Activated naive CD4-positive, alpha-beta T cell treated with anti-CD3 and anti-CD28 coated beads for 36 hours (primary cell): ENCODE measurements at regions not wholly inside any gene's neighbourhood (a gene's known extent, or its start where the extent isn't known, plus 50 kb on each side); places are given as distances from the start of the nearest gene placed in this dataset.

Source experiments
- CTCF ChIA-PET: fragments of 350-600 bp; sonication (Branson Sonifier 250); formaldehyde crosslinking; loops from one replicate; lab custom pipeline; 2021; ENCODE audit warnings: antibody characterized with exemption; lab: Charles Lee
- DNase-seq: peaks from one replicate; pipeline ENCODE4 v3.0.0-alpha.2; 2020
- H3K27ac Mint-ChIP-seq: one replicate; pipeline ENCODE4 v1.8.0; 2021; ENCODE audit warnings: mild to moderate bottlenecking, mixed read lengths
- H3K27me3 Mint-ChIP-seq: one replicate; pipeline ENCODE4 v1.8.0; 2021; ENCODE audit warnings: low read depth, mixed read lengths
- H3K36me3 Mint-ChIP-seq: one replicate; pipeline ENCODE4 v1.8.0; 2021; ENCODE audit warnings: low read depth, mixed read lengths
- H3K4me1 Mint-ChIP-seq: one replicate; pipeline ENCODE4 v1.8.0; 2021; ENCODE audit warnings: low read depth, mixed read lengths
- H3K4me3 Mint-ChIP-seq: one replicate; pipeline ENCODE4 v1.8.0; 2021; ENCODE audit warnings: mild to moderate bottlenecking, moderate library complexity, mixed read lengths
- H3K9me3 Mint-ChIP-seq: one replicate; pipeline ENCODE4 v1.8.0; 2021; ENCODE audit warnings: mixed read lengths
- intact Hi-C: fragments of 100-400 bp; cut with micrococcal nuclease; formaldehyde crosslinking; loops from one replicate; pipeline ENCODE4 v1.15.1; 2023

DNA sequence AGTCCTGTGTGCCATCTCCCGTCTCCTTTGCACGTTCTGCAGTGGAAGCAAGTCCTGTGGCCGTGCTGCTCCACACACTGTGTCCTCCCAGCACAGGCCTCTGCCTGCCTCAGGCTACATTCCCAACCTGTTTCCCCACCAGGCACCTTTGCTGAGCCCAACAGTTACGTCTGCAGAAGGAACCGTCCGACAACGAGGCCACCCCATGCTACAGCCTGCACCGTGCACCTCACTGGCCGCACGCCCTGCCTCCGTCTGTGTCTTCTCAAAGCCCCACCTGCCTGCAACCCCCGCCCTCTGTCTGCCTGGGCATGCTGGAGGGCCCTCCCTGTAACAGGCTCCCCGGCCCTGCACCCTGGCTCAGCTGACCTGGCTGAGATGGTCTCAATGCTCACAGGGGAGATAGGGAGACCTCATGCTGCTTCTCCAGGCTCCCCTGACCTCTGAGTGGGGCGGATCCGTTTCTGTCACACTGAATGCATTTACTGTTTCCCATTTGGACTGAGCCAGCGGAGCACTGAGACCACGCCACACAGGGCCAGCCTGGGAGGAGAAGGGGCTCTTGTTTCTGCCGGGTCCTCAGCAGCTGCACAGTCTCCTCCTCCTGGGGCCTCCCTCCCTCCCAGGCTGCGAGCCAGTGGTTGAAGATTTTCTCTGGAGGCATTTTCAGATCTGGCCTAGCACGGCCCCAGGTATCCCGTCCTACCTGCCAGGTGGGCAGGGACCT is 109.1 kb upstream of the OTOS start:
- no peak for DNase-seq
- no peak overlapping the region for H3K4me3 Mint-ChIP-seq
- no peaks in the 10 kb centered on the region for H3K36me3 Mint-ChIP-seq
- H3K27me3 Mint-ChIP-seq, result peaks cover 12% of the 10 kb centered on the region
- H3K27ac Mint-ChIP-seq, result no peak overlapping the region
- no peaks in the 10 kb centered on the region for H3K4me1 Mint-ChIP-seq
- CTCF ChIA-PET, result no interaction called here
- intact Hi-C loops, result no loop called here
- no peaks in the 10 kb centered on the region for H3K9me3 Mint-ChIP-seq

DNA sequence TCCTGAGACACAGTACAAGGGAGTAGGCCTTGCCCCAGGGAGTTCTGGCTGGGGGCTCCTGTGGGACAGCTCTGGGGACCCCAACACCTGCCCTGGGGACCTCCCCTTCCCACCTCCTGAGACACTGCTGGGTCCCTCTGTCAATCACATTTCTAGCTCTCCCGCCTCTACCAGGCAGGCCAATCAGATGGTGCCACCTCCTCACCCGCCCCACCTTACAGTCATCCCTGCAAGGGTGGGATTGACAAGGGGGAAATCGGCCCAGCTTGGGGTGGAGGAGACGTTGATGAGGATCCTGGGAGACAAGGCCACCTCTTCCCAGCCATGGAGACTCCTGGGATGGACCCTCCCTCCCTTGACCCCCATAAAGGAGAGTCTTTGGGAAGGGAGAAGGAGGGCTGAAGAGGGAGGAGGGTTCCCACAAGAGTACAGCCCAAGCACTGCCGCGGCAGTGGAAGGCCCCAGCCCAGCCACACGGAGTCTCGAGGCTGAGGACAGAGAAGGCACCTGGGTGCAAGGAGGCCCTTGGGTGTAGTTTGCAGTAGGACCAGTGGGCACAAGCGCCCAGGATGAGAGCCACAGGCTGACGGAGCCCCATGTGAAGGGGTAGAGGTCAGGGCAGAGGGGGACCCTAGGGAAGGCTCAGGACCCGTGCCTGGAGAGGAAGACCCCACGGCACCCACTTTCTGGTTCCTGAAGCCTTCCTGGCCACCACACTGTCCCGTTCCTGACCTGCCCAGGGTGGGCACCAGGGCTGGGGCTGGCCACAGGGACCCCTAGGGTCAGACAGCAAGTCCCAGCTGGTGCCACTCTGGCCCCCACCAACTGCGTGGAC is 109.9 kb upstream of the OTOS start:
- Mint-ChIP-seq H3K9me3 (no peaks in the 10 kb centered on the region), H3K27ac (no peak overlapping the region), H3K27me3 (peaks cover 12% of the 10 kb centered on the region), H3K36me3 (no peaks in the 10 kb centered on the region), H3K4me1 (no peaks in the 10 kb centered on the region), H3K4me3 (no peak overlapping the region)
- CTCF ChIA-PET, result no interaction called here
- intact Hi-C loops, result no loop called here
- DNase-seq, result no peak

DNA sequence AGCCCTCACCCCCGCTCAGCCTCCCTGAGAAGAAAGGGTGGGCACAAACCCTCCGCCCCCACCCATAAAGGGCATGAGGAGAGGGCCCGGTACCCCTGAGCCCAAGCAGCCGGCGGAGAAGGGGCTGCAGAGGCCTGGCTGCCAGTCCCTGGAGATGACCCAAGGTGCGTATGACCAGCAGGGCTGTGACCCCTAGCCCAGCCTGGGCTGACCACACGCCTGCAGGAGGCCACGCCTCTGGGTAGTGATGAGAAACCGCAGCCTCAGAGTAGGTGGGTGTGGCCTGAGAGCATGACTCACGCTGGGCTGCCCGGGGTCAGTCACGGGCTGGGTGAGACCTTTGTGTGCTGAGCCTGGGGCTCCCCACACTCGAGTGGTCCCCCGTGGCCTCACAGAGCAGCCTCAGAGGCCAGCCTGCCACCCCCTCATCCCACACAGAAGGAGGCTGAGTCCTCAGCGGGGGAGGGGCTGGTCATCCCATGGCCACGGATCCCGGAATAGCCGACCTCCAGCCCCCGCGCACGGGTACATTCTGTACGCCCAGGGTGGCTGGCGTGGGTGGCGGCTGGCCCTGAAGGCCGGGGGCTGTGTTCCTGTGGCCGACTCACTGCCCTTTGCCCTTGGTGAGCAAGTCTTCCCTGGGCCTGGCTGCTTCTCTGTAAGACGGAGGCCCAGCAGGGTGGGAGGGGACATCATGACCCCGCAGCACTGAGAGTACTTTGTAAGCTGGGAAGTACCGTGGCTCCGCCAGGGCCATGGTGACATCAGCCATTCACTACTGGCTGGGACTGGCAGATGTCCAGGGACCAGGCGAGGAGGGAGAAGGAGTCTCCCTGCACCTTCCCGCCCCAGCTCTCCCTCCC is 110.8 kb upstream of the OTOS start:
- CTCF ChIA-PET, result no interaction called here
- Mint-ChIP-seq H3K27me3 (peaks cover 9% of the 10 kb centered on the region), H3K36me3 (no peaks in the 10 kb centered on the region), H3K4me3 (no peak overlapping the region), H3K27ac (no peak overlapping the region), H3K4me1 (no peaks in the 10 kb centered on the region), H3K9me3 (no peaks in the 10 kb centered on the region)
- DNase-seq, result no peak
- intact Hi-C loops, result no loop called here

DNA sequence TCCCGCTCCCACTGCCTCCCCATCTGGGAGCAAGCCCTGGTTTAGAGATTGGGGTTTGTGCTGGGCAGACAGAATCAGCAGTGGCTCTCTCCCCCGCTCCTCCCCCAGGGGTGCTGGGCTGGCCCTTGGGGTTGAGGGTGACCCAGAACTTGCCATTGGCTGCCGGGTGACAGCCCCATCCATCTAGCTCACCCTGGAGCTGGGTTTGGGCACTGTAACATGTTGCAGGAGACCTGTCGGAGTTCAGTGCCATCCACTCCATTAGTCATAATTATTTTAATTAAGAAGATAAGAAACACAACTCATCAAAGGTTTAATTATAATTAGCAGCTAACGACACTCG is 111.4 kb upstream of the OTOS start:
- Mint-ChIP-seq H3K4me1 (no peaks in the 10 kb centered on the region), H3K27ac (no peak overlapping the region), H3K36me3 (no peaks in the 10 kb centered on the region), H3K27me3 (peaks cover 6% of the 10 kb centered on the region), H3K4me3 (no peak overlapping the region), H3K9me3 (no peaks in the 10 kb centered on the region)
- CTCF ChIA-PET, result no interaction called here
- no peak for DNase-seq
- intact Hi-C loops, result no loop called here

DNA sequence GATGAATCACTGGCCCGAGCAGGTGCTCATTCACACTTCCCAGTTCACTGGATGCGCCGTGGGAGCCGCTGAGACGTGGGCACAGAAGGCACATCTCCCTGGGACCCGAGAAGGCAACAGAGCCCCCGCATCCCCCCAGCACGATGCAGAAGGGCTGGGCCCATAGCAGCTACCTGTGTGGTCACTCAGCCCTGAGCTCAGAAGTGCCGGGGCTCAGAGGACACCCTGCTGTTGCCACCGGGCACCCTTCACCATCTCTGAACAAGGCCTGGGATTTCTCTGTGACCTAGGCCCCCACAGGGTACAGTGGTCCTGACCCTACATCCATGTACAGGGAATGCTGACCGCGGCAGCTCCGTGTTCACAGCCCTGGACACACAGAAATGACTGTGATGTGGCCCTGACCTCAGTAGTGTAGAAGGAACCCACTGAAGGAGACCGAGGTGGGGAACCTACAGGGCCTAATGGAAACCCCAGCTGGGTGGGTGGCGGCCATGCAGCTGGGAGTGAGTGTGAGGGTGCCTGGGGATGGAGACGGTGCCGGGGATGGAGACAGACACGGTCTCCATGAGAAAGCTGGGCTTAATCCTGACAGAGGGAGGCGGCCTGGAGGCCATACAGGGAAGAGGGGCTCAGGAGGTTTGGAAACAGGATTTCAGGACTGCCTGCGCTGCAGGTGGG is 111.9 kb upstream of the OTOS start:
- intact Hi-C loops, result no loop called here
- no peak overlapping the region for H3K27ac Mint-ChIP-seq
- no peaks in the 10 kb centered on the region for H3K4me1 Mint-ChIP-seq
- CTCF ChIA-PET, result no interaction called here
- H3K27me3 Mint-ChIP-seq, result peaks cover under 1% of the 10 kb centered on the region
- no peaks in the 10 kb centered on the region for H3K9me3 Mint-ChIP-seq
- no peaks in the 10 kb centered on the region for H3K36me3 Mint-ChIP-seq
- no peak for DNase-seq
- H3K4me3 Mint-ChIP-seq, result no peak overlapping the region

DNA sequence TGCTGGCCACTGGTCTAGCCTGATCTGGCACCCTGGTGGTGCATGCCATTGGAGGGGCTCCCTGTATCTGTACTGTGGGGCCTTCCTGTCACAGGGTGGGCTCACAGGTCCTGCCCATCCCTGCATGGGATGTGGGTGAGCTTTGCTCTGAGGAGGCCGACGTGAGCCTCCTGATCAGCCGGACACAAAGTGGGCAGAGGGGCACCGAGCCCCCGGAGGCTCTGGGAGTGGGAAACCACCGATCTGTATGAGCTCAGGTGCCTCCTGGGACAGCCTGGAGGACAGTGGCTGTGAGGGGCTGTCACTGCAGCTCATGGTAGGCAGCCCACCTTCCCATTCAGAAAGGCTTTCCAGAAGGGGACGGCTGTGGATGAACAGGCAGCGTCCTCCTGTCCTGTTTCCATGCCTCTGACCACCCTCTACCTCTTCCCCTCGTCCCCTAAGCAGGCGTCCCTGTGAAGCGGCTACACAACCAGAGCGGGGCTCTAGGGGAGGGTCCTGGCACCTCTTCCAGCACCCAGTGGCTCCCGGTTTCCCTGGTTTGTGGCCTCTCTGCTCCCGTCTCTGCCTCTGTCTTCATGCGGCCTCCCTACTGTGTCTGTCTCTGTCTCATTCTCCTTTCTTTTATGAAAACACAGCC is 112.5 kb upstream of the OTOS start:
- no peaks in the 10 kb centered on the region for H3K9me3 Mint-ChIP-seq
- H3K4me1 Mint-ChIP-seq, result no peaks in the 10 kb centered on the region
- no peaks in the 10 kb centered on the region for H3K27me3 Mint-ChIP-seq
- no peaks in the 10 kb centered on the region for H3K36me3 Mint-ChIP-seq
- H3K4me3 Mint-ChIP-seq, result no peak overlapping the region
- CTCF ChIA-PET, result no interaction called here
- intact Hi-C loops, result no loop called here
- no peak overlapping the region for H3K27ac Mint-ChIP-seq
- no peak for DNase-seq

DNA sequence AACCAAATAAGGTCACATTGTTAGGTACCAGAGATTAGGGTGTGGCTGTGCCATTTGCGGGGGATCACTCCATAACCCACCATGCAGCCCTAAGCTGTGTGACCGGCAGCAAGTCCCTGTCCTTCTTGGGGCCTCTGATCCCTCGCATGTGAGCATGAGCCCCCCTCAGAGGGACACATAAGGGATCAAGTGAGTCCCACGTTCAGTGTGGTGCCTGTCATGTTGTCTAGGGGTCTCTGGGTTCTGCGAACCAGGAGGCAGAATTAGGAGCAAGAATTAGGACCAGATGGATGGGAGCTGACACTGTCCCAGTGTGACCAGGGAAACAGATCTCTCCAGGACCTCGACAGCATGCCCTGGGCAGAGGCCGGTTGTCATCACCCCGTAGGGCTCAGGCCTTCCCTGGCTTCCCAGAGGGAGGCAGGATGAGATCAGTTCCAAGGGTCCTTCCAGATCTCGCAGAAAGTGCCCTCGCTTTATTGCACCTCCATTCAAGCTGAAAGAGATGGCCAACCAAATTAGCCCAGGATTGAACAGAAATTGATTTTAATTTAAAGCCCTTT is 113.2 kb upstream of the OTOS start:
- Mint-ChIP-seq H3K27ac (no peak overlapping the region), H3K4me1 (no peaks in the 10 kb centered on the region), H3K9me3 (no peaks in the 10 kb centered on the region), H3K36me3 (no peaks in the 10 kb centered on the region), H3K27me3 (no peaks in the 10 kb centered on the region), H3K4me3 (no peak overlapping the region)
- no peak for DNase-seq
- CTCF ChIA-PET, result interaction anchor here (1.0 kb wide), 1 partner anchor 303 kb away, joined by 3 read pairs; no protein-coding TSS in a partner anchor
- intact Hi-C loops, result no loop called here

DNA sequence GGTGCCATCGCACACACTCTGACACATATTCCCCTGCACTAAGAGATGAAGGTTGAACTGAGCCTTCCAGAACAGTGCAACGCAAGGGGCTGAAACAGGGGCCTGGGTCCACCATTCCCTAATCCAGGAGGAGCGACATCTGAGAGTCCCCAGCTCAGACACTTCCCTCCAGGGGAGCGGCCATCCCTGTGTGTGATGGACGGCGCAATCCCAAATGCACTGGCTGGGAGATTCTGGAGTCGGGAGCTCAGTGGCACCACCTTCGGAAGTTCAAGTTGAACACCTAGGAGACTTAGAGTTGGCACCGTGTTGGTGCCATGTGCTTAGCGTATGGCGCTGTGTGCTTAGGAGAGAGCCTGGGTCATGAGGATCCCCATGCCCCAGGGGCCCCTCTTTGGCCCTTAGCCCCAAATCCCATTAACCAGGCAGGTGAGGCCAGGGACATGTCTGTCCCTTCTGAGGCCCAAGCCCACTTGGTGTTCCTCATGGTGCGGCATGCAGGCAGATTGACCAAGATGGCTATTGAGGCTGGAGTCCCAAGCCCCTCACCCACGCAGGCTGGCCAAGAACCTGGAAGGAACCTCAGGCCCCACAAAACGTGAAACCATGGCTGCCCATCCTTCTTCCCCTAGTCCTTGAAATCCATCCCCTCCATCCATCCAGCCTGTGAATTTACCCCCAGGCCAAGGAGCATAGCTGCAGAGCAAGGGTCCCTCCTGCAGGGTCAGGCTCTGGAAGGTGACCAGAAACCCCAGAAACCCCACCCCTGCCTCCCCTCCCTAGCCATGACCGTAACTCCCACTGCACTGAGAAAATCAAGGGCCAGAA is 114.1 kb upstream of the OTOS start:
- intact Hi-C loops, result no loop called here
- no peak for DNase-seq
- H3K4me1 Mint-ChIP-seq, result no peaks in the 10 kb centered on the region
- H3K4me3 Mint-ChIP-seq, result no peak overlapping the region
- no peaks in the 10 kb centered on the region for H3K36me3 Mint-ChIP-seq
- no peaks in the 10 kb centered on the region for H3K9me3 Mint-ChIP-seq
- no peaks in the 10 kb centered on the region for H3K27me3 Mint-ChIP-seq
- CTCF ChIA-PET, result interaction anchor here (1.0 kb wide), 1 partner anchor 302 kb away, joined by 3 read pairs; no protein-coding TSS in a partner anchor
- H3K27ac Mint-ChIP-seq, result no peak overlapping the region

DNA sequence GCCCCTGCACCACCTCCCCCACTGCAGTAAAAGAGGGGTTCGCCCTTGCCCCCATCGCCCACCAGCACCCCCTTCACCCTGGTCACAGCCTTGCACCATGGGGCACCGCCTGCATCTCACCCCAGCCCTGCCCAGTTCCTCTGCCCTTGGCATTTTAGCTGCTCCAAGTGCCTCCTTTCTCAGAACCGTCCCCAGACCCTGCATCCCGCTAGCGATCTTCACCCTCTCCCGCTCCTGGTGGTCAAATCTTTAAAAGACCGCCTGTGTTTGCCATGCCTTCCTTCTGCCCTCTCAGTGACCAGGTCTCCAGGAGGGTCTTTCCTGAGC is 114.7 kb upstream of the OTOS start:
- Mint-ChIP-seq H3K27ac (no peak overlapping the region), H3K36me3 (no peaks in the 10 kb centered on the region), H3K4me1 (no peaks in the 10 kb centered on the region), H3K27me3 (no peaks in the 10 kb centered on the region), H3K9me3 (no peaks in the 10 kb centered on the region), H3K4me3 (no peak overlapping the region)
- CTCF ChIA-PET, result no interaction called here
- no peak for DNase-seq
- intact Hi-C loops, result no loop called here

DNA sequence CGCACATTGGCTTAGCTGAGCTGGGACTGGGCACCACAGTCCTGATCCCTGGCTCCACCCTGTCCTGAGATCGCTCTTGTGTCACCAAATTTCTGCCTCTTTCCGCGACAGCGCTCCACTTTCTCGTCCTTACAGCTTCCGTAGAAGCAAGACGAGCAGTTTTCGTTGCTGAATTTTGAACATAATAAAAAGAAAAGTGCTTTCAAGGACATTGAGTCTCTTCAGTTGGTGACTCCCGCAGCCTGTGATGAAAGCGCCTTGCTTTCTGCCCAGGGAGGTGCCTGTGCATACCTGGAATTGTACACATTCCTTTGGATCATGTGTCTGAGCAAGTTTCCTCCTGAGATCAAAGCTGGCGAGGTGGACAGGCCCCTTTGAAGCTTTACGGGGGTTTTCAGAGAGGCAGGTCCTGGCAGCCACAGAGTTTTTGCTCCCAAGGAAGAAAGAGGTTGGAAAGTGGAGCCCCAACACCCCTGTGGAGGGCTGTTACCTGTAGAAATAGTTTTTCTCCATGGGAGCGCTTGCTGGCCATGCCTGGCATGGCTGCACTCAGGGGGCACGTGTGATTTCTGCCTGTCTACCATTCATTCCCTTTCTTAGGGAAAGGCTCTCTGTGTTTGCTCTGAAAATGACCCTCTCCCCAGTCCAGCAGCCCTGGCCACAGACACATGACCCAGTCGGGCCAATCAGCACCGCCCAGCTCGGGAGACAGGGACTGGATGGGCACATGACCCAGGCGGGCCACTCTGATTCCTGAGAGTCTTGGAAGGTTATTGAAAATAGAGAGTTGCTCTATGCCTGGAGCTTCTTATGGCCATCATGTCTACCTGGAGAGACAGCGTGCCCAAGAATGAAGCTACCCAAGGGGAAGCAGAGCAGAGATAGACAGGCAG is 115.6 kb upstream of the OTOS start:
- no peaks in the 10 kb centered on the region for H3K9me3 Mint-ChIP-seq
- H3K4me1 Mint-ChIP-seq, result no peaks in the 10 kb centered on the region
- H3K27me3 Mint-ChIP-seq, result no peaks in the 10 kb centered on the region
- H3K4me3 Mint-ChIP-seq, result no peak overlapping the region
- DNase-seq, result no peak
- H3K27ac Mint-ChIP-seq, result no peak overlapping the region
- intact Hi-C loops, result no loop called here
- CTCF ChIA-PET, result no interaction called here
- no peaks in the 10 kb centered on the region for H3K36me3 Mint-ChIP-seq
